Islet of Langerhans (tissue), 1 donor: ENCODE measurements at regions not wholly inside any gene's neighbourhood (a gene's known extent, or its start where the extent isn't known, plus 50 kb on each side); places are given as distances from the start of the nearest gene placed in this dataset.

Experiments used
- FAIRE-seq: peaks from one replicate; lab custom pipeline; 2011; peaks lifted over from hg19 to GRCh38; lab: Jason Lieb, UNC

- FAIRE-seq: no peak
Measured at GRCh38 chr1:218582646-218583045, 237.5 kb downstream of the TGFB2 start.

GRCh38 chr1:218584418-218585155 lies 239.5 kb downstream of the TGFB2 start:
- FAIRE-seq: no peak

- FAIRE-seq: no peak
Measured at GRCh38 chr1:218585511-218586184, 240.5 kb downstream of the TGFB2 start.

- no peak for FAIRE-seq
Measured at GRCh38 chr1:218587900-218588299, 242.8 kb downstream of the TGFB2 start.

GRCh38 chr1:218588540-218589172 lies 243.5 kb downstream of the TGFB2 start:
- FAIRE-seq: no peak

- no peak for FAIRE-seq
Measured at GRCh38 chr1:218589487-218589886, 244.4 kb downstream of the TGFB2 start.

- no peak for FAIRE-seq
Measured at GRCh38 chr1:218591966-218592365, 246.8 kb downstream of the TGFB2 start.

GRCh38 chr1:218592688-218593087 lies 247.6 kb downstream of the TGFB2 start:
- FAIRE-seq: no peak

- no peak for FAIRE-seq
Measured at GRCh38 chr1:218600968-218601367, 255.8 kb downstream of the TGFB2 start.

GRCh38 chr1:218604217-218604616 lies 259.1 kb downstream of the TGFB2 start:
- no peak for FAIRE-seq

- FAIRE-seq: no peak
Measured at GRCh38 chr1:218611916-218612585, 266.9 kb downstream of the TGFB2 start.

GRCh38 chr1:218613105-218613504 lies 268.0 kb downstream of the TGFB2 start:
- no peak for FAIRE-seq

- FAIRE-seq: no peak
Measured at GRCh38 chr1:218614031-218614430, 268.9 kb downstream of the TGFB2 start.

GRCh38 chr1:218616681-218617080 lies 271.5 kb downstream of the TGFB2 start:
- FAIRE-seq: no peak

- FAIRE-seq: no peak
Measured at GRCh38 chr1:218617986-218618385, 272.9 kb downstream of the TGFB2 start.

GRCh38 chr1:218620956-218621355 lies 275.8 kb downstream of the TGFB2 start:
- FAIRE-seq: no peak

GRCh38 chr1:218624052-218624451 lies 278.9 kb downstream of the TGFB2 start:
- no peak for FAIRE-seq

- FAIRE-seq: no peak
Measured at GRCh38 chr1:218625393-218625792, 280.3 kb downstream of the TGFB2 start.

- FAIRE-seq: no peak
Measured at GRCh38 chr1:218633238-218633988, 288.3 kb downstream of the TGFB2 start.

- no peak for FAIRE-seq
Measured at GRCh38 chr1:218634212-218634611, 289.1 kb downstream of the TGFB2 start.

GRCh38 chr1:218636548-218636947 lies 291.4 kb downstream of the TGFB2 start:
- no peak for FAIRE-seq

- FAIRE-seq: no peak
Measured at GRCh38 chr1:218640173-218640572, 295.0 kb downstream of the TGFB2 start.
